GM12892 (cell line): ENCODE measurements at regions not wholly inside any gene's neighbourhood (a gene's known extent, or its start where the extent isn't known, plus 50 kb on each side); places are given as distances from the start of the nearest gene placed in this dataset.

Experiments
- DNase-seq: peaks from one replicate; pipeline ENCODE4 v3.0.0; 2011; ENCODE audit not compliant: insufficient read length
- FAIRE-seq: peaks from 2 replicates; lab custom pipeline; 2011; peaks lifted over from hg19 to GRCh38; lab: Jason Lieb, UNC
- POLR2A ChIP-seq: IDR thresholded peaks from 2 replicates; pipeline ENCODE4 v1.6.1; 2011; ENCODE audit warnings: low read depth, low read length, control low read depth
- POLR2AphosphoS5 ChIP-seq: IDR thresholded peaks from 2 replicates; pipeline ENCODE4 v1.6.1; 2011; ENCODE audit warnings: low read depth, low read length, control low read depth
- TAF1 ChIP-seq: IDR thresholded peaks from 2 replicates; pipeline ENCODE4 v1.6.1; 2011; ENCODE audit warnings: low read depth, mild to moderate bottlenecking, control low read depth, low read length, borderline replicate concordance

GRCh38 chr21:28712411-28712810 is 280.3 kb downstream of the LTN1 start:
- TF ChIP-seq TAF1 (no peak), POLR2A (no peak), POLR2AphosphoS5 (no peak)
- DNase-seq = no peak
- no peak for FAIRE-seq

GRCh38 chr21:28705616-28706015 is 287.1 kb downstream of the LTN1 start:
- TF ChIP-seq POLR2AphosphoS5 = no peak
- no peak for TF ChIP-seq TAF1
- TF ChIP-seq POLR2A = no peak
- DNase-seq = no peak
- no peak for FAIRE-seq

GRCh38 chr21:28704746-28705145 is 287.9 kb downstream of the LTN1 start:
- TF ChIP-seq TAF1 (no peak), POLR2AphosphoS5 (no peak), POLR2A (no peak)
- DNase-seq = no peak
- FAIRE-seq = no peak

GRCh38 chr21:28703861-28704260 is 288.8 kb downstream of the LTN1 start:
- FAIRE-seq (no peak), DNase-seq (no peak)
- TF ChIP-seq POLR2A (no peak), POLR2AphosphoS5 (no peak), TAF1 (no peak)

GRCh38 chr21:28699596-28700259 is 292.9 kb downstream of the LTN1 start:
- FAIRE-seq (no peak), DNase-seq (no peak)
- TF ChIP-seq TAF1 = no peak
- no peak for TF ChIP-seq POLR2A
- no peak for TF ChIP-seq POLR2AphosphoS5

- TF ChIP-seq POLR2A (no peak), POLR2AphosphoS5 (no peak), TAF1 (no peak)
- no peak for DNase-seq
- FAIRE-seq = no peak
These were observed 293.5 kb downstream of the LTN1 start for GRCh38 chr21:28699186-28699585.

GRCh38 chr21:28696844-28697410 is 295.8 kb downstream of the LTN1 start:
- TF ChIP-seq TAF1 = no peak
- no peak for TF ChIP-seq POLR2AphosphoS5
- no peak for TF ChIP-seq POLR2A
- DNase-seq (no peak), FAIRE-seq (no peak)

- no peak for FAIRE-seq
- TF ChIP-seq POLR2AphosphoS5 (no peak), POLR2A (no peak), TAF1 (no peak)
- no peak for DNase-seq
These were observed 299.2 kb downstream of the LTN1 start for GRCh38 chr21:28693476-28693875.

- FAIRE-seq (no peak), DNase-seq (no peak)
- TF ChIP-seq POLR2A = no peak
- TF ChIP-seq POLR2AphosphoS5 = no peak
- no peak for TF ChIP-seq TAF1
These were observed 302.5 kb downstream of the LTN1 start for GRCh38 chr21:28690196-28690595.

GRCh38 chr21:28688381-28688780 is 304.3 kb downstream of the LTN1 start:
- FAIRE-seq (no peak), DNase-seq (no peak)
- TF ChIP-seq TAF1 (no peak), POLR2AphosphoS5 (no peak), POLR2A (no peak)

- TF ChIP-seq POLR2AphosphoS5 = no peak
- TF ChIP-seq POLR2A = no peak
- no peak for TF ChIP-seq TAF1
- FAIRE-seq (no peak), DNase-seq (no peak)
These were observed 305.1 kb downstream of the LTN1 start for GRCh38 chr21:28687586-28687985.
